ENCODE measurements at regions not wholly inside any gene's neighbourhood (a gene's known extent, or its start where the extent isn't known, plus 50 kb on each side); places are given as distances from the start of the nearest gene placed in this dataset.
A peak's percentile ranks its signal among the peaks of the same experiment; 100 is the strongest.

GRCh38 chr11:15390857-15391256, 276.1 kb downstream of the INSC start:
- no peak for DNase-seq

GRCh38 chr11:15396778-15397177, 282.1 kb downstream of the INSC start:
- no peak for DNase-seq

GRCh38 chr11:15406851-15407351, 292.2 kb downstream of the INSC start:
- DNase-seq: no peak

- no peak for DNase-seq
Observed at GRCh38 chr11:15412054-15412453, 297.3 kb downstream of the INSC start.

- no peak for DNase-seq
Observed at GRCh38 chr11:15418921-15419320, 304.2 kb downstream of the INSC start.

GRCh38 chr11:15419696-15420095, 305.0 kb downstream of the INSC start:
- DNase-seq: no peak

- DNase-seq: no peak
Observed at GRCh38 chr11:15430381-15430780, 315.7 kb downstream of the INSC start.

GRCh38 chr11:15434529-15434928, 319.8 kb downstream of the INSC start:
- DNase-seq: no peak

- DNase-seq: no peak
Observed at GRCh38 chr11:15446315-15446714, 331.6 kb downstream of the INSC start.

GRCh38 chr11:15446929-15447328, 332.2 kb downstream of the INSC start:
- DNase-seq: no peak

GRCh38 chr11:15451713-15452112, 337.0 kb downstream of the INSC start:
- no peak for DNase-seq

GRCh38 chr11:15453211-15453765, 338.6 kb downstream of the INSC start:
- DNase-seq: no peak

GRCh38 chr11:15468466-15468865, 353.7 kb downstream of the INSC start:
- peak; percentile 54 for DNase-seq

- no peak for DNase-seq
Observed at GRCh38 chr11:15471048-15471894, 356.5 kb downstream of the INSC start.

GRCh38 chr11:15471895-15472799, 357.4 kb downstream of the INSC start:
- no peak for DNase-seq

- DNase-seq: no peak
Observed at GRCh38 chr11:15473954-15474837, 359.5 kb downstream of the INSC start.

- no peak for DNase-seq
Observed at GRCh38 chr11:15476371-15476917, 361.7 kb downstream of the INSC start.

GRCh38 chr11:15481871-15482270, 367.1 kb downstream of the INSC start:
- no peak for DNase-seq

GRCh38 chr11:15483205-15483604, 368.5 kb downstream of the INSC start:
- DNase-seq: no peak

- DNase-seq: no peak
Observed at GRCh38 chr11:15484398-15484797, 369.7 kb downstream of the INSC start.

GRCh38 chr11:15485432-15485831, 370.7 kb downstream of the INSC start:
- no peak for DNase-seq

- no peak for DNase-seq
Observed at GRCh38 chr11:15489281-15489680, 374.6 kb downstream of the INSC start.

Data from fibroblast of skin of right biceps (primary cell).